ENCODE measurements at regions not wholly inside any gene's neighbourhood (a gene's known extent, or its start where the extent isn't known, plus 50 kb on each side); places are given as distances from the start of the nearest gene placed in this dataset.

- TF ChIP-seq CTCF (IDR thresholded peaks at IDR 0.05) (no peak), EZH2 (IDR thresholded peaks at IDR 0.05; ENCODE audit: borderline replicate concordance, insufficient read depth, low read depth, low read length, poor library complexity, severe bottlenecking) (no peak)
Measured at GRCh38 chr2:105468582-105469042, 69.8 kb upstream of the FHL2 start.
